ENCODE measurements at regions not wholly inside any gene's neighbourhood (a gene's known extent, or its start where the extent isn't known, plus 50 kb on each side); places are given as distances from the start of the nearest gene placed in this dataset.

- H3K4me1 Mint-ChIP-seq, result peaks cover 17 to 28% of the 10 kb centered on the region in 2 experiments
- Histone ChIP-seq H4K20me1 (ENCODE audit: control insufficient read depth, insufficient read depth, insufficient read length) (no peaks in the 10 kb centered on the region), H4K5ac (ENCODE audit: insufficient read length, low read depth, low read length) (no peak overlapping the region), H3K4me2 (ENCODE audit: insufficient read depth, insufficient read length, low read length) (no peak overlapping the region), H3K79me2 (ENCODE audit: insufficient read depth, low read length) (no peaks in the 10 kb centered on the region), H3K23me2 (ENCODE audit: insufficient read length, low read depth, low read length, poor library complexity, severe bottlenecking) (no peaks in the 10 kb centered on the region), H3K27me3 (ENCODE audit: insufficient read depth, low read length) (no peaks in the 10 kb centered on the region), H2BK120ac (ENCODE audit: low read depth, low read length, poor library complexity, severe bottlenecking) (no peak overlapping the region), H2BK15ac (ENCODE audit: low read depth, low read length) (no peak overlapping the region), H2AFZ (ENCODE audit: low read length) (no peak overlapping the region), H2BK12ac (ENCODE audit: insufficient read length, low read depth, low read length) (no peak overlapping the region), H3T11ph (ENCODE audit: low read length) (no peak overlapping the region), H3K23ac (ENCODE audit: insufficient read length, low read depth, low read length) (no peak overlapping the region), H3K79me1 (ENCODE audit: insufficient read depth, low read depth, low read length, poor library complexity, severe bottlenecking) (no peaks in the 10 kb centered on the region), H3K14ac (ENCODE audit: insufficient read depth, low read length) (no peak overlapping the region), H3K4ac (ENCODE audit: low read depth, low read length) (no peak overlapping the region), H2BK5ac (ENCODE audit: insufficient read length, low read length) (no peak overlapping the region), H3K9me3 (ENCODE audit: control insufficient read depth, low read depth, low read length) (no peaks in the 10 kb centered on the region), H2AK5ac (ENCODE audit: insufficient read length, low read length) (no peak overlapping the region), H3K27ac (ENCODE audit: insufficient read length, low read depth, low read length) (no peak overlapping the region), H4K8ac (replicated peaks; ENCODE audit: insufficient read length, low read depth, low read length) (no peak overlapping the region), H2BK20ac (ENCODE audit: low read depth, low read length, poor library complexity, severe bottlenecking) (no peak overlapping the region), H3K18ac (ENCODE audit: insufficient read length, low read depth, low read length) (no peak overlapping the region), H3K56ac (ENCODE audit: insufficient read length, low read depth, low read length) (no peak overlapping the region), H3K9ac (ENCODE audit: extremely low read depth, insufficient read length, low read length) (no peak overlapping the region), H3K4me1 (ENCODE audit: insufficient read depth, low read length) (no peaks in the 10 kb centered on the region; the same call in 1 of the 2 replicates), H4K91ac (ENCODE audit: insufficient read length, low read depth, low read length) (no peak overlapping the region)
- H3K27ac Mint-ChIP-seq, result no peak overlapping the region
- no peak for DNase-seq
- no CpG with 5 or more reads among the region's 1 CpG for WGBS (ENCODE audit: extremely low coverage, insufficient read length, low lambda C conversion rate)
- no peaks in the 10 kb centered on the region for H3K9me3 Mint-ChIP-seq
- H3K4me3 Mint-ChIP-seq, result no peak overlapping the region
- no peak for TF ChIP-seq CTCF (conservative IDR thresholded peaks at IDR 0.05)
- H3K27me3 Mint-ChIP-seq (ENCODE audit: low read depth), result no peaks in the 10 kb centered on the region
- H3K36me3 Mint-ChIP-seq (ENCODE audit: insufficient read depth in 1 of 3, low read depth in 3 of 3), result no peaks in the 10 kb centered on the region
Observed at GRCh38 chr7:22876986-22877729, 54.5 kb upstream of the TOMM7 start.
